ENCODE measurements at regions not wholly inside any gene's neighbourhood (a gene's known extent, or its start where the extent isn't known, plus 50 kb on each side); places are given as distances from the start of the nearest gene placed in this dataset.

DNA sequence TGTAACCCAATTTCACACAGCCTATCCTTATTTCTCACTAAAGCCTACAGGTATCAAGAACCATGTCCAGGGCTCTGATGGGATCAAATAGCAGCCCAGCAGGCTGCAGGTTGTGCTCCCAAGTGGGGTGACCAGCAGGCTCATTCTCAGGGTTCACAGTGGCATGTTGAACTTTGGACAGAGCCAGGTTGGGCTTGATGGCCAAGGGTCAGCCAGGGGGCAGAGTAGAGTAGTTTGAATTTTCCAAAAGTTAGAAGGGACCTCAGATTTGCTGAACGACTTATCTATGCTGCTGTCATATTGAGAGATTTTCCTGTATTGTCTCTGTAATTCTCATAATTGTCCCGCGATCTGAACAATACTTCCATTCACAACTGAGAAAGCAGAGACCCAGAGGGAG, 310.8 kb upstream of the BOD1L1 start:
- Histone ChIP-seq H3K23me2 (ENCODE audit: low read depth, low read length) (no peaks in the 10 kb centered on the region), H3K4me3 (ENCODE audit: extremely low read depth in 1 of 4, insufficient read depth in 2 of 4, low read depth in 3 of 4, low read length in 4 of 4) (no peak overlapping the region), H3K4me1 (replicated peaks in 1 of 4; ENCODE audit: control insufficient read depth in 3 of 4, insufficient read depth in 4 of 4, low read length in 3 of 4) (no peaks in the 10 kb centered on the region), H2BK120ac (replicated peaks; ENCODE audit: low read depth, low read length) (no peak overlapping the region), H3K4ac (replicated peaks; ENCODE audit: insufficient read length, low read depth, low read length) (no peak overlapping the region), H4K91ac (replicated peaks; ENCODE audit: insufficient read length, low read length) (no peak overlapping the region), H2AK5ac (ENCODE audit: low read depth, low read length) (no peak overlapping the region), H3K27me3 (replicated peaks in 1 of 4; ENCODE audit: control insufficient read depth in 3 of 4, extremely low read depth in 1 of 4, insufficient read depth in 3 of 4, low read length in 3 of 4) (no peaks in the 10 kb centered on the region), H2BK20ac (ENCODE audit: low read length) (no peak overlapping the region), H3K79me1 (ENCODE audit: low read depth, low read length) (no peaks in the 10 kb centered on the region), H2BK5ac (ENCODE audit: low read depth, low read length) (no peak overlapping the region), H3K36me3 (ENCODE audit: control insufficient read depth in 2 of 4, insufficient read depth in 4 of 4, low read length in 3 of 4) (no peaks in the 10 kb centered on the region), H3K56ac (replicated peaks; ENCODE audit: insufficient read length, low read depth, low read length) (no peak overlapping the region), H3K9me3 (ENCODE audit: insufficient read depth in 2 of 2, low read depth in 1 of 2, low read length in 1 of 2) (no peaks in the 10 kb centered on the region), H2AFZ (ENCODE audit: low read length) (no peak overlapping the region), H2BK12ac (ENCODE audit: low read depth, low read length) (no peak overlapping the region), H3K9ac (replicated peaks in 1 of 4; ENCODE audit: extremely low read depth in 1 of 4, low read depth in 3 of 4, low read length in 3 of 4) (no peak overlapping the region), H3K18ac (ENCODE audit: extremely low read depth, low read length) (no peak overlapping the region), H2BK15ac (ENCODE audit: low read length) (no peak overlapping the region), H3K4me2 (ENCODE audit: insufficient read depth in 1 of 2, low read depth in 2 of 2, low read length in 2 of 2) (no peak overlapping the region), H4K8ac (ENCODE audit: extremely low read depth, insufficient read depth, low read length) (no peak overlapping the region), H3K27ac (ENCODE audit: low read depth, low read length) (no peak overlapping the region), H3K79me2 (ENCODE audit: control insufficient read depth in 1 of 2, insufficient read depth in 2 of 2, low read length in 2 of 2) (no peaks in the 10 kb centered on the region), H3K23ac (ENCODE audit: insufficient read length) (no peak overlapping the region), H3K14ac (ENCODE audit: insufficient read length) (no peak overlapping the region), H4K5ac (ENCODE audit: insufficient read length, low read depth, low read length) (no peak overlapping the region), H4K20me1 (replicated peaks in 1 of 2; ENCODE audit: control insufficient read depth in 1 of 2, insufficient read depth in 2 of 2, low read length in 2 of 2) (no peaks in the 10 kb centered on the region)
- peak in 1 of 2 experiments; percentile 48 for DNase-seq (ENCODE audit: low read depth in 1 of 2, low spot score in 2 of 2)
- POLR2A ChIA-PET (ENCODE audit: partially characterized antibody), result no interaction called here
- peak; percentile 7 for FAIRE-seq
- TF ChIP-seq SUZ12 (IDR thresholded peaks at IDR 0.05; ENCODE audit: low read length) (no peak), RAD21 (IDR thresholded peaks at IDR 0.05 in 1 of 2, conservative IDR thresholded peaks at IDR 0.05 in 1 of 2; ENCODE audit: low read depth in 2 of 2, low read length in 2 of 2) (peak; percentile 34 to 51; a peak in 3 of 4 replicates)
- TF ChIP-seq, protein P1, sequence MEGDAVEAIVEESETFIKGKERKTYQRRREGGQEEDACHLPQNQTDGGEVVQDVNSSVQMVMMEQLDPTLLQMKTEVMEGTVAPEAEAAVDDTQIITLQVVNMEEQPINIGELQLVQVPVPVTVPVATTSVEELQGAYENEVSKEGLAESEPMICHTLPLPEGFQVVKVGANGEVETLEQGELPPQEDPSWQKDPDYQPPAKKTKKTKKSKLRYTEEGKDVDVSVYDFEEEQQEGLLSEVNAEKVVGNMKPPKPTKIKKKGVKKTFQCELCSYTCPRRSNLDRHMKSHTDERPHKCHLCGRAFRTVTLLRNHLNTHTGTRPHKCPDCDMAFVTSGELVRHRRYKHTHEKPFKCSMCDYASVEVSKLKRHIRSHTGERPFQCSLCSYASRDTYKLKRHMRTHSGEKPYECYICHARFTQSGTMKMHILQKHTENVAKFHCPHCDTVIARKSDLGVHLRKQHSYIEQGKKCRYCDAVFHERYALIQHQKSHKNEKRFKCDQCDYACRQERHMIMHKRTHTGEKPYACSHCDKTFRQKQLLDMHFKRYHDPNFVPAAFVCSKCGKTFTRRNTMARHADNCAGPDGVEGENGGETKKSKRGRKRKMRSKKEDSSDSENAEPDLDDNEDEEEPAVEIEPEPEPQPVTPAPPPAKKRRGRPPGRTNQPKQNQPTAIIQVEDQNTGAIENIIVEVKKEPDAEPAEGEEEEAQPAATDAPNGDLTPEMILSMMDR (IDR thresholded peaks at IDR 0.05; ENCODE audit: control extremely low read depth in 1 of 3, insufficient read depth in 1 of 3, low read depth in 1 of 3, low read length in 3 of 3), result peak; percentile 25 to 43 (median 31); a peak in 3 of 4 replicates
- CTCF ChIA-PET (ENCODE audit: partially characterized antibody), result interaction anchor here (0.7 to 2.7 kb wide), 7 partner anchors 12 to 667 kb away, joined by 3 to 10 read pairs (median 3); no protein-coding TSS in a partner anchor
- 96% methylated on average over 3 of the region's 3 CpGs; no CpG with 5 or more reads in 1 of the 2 experiments for WGBS, 2 experiments (ENCODE audit: extremely low coverage in 1 of 2, insufficient coverage in 1 of 2, insufficient read length in 1 of 2, insufficient replicate concordance in 2 of 2, low coverage in 1 of 2, low lambda C conversion rate in 2 of 2, missing lambda C conversion rate in 1 of 2)

Data from H1 (cell line).